WTC11 (cell line): ENCODE measurements at regions not wholly inside any gene's neighbourhood (a gene's known extent, or its start where the extent isn't known, plus 50 kb on each side); places are given as distances from the start of the nearest gene placed in this dataset.

Source experiments
- IRF2 ChIP-seq: sonication (generic); formaldehyde crosslinking; IDR thresholded peaks from 2 replicates; pipeline ENCODE4 v1.8.0; 2022; ENCODE audit warnings: low read depth, missing genetic modification reagents, borderline replicate concordance
- JUN ChIP-seq: sonication (generic); formaldehyde crosslinking; IDR thresholded peaks from 2 replicates; pipeline ENCODE4 v1.8.0; 2023; ENCODE audit warnings: mild to moderate bottlenecking, missing genetic modification reagents
- MAX ChIP-seq: sonication (generic); formaldehyde crosslinking; IDR thresholded peaks from 2 replicates; pipeline ENCODE4 v1.8.0; 2022; ENCODE audit warnings: mild to moderate bottlenecking, missing genetic modification reagents

GRCh38 chr16:55076053-55076452, 145.4 kb downstream of the IRX5 start:
- TF ChIP-seq JUN (no peak), IRF2 (CRISPR knock-in tag) (no peak), MAX (no peak)
